ENCODE measurements at regions not wholly inside any gene's neighbourhood (a gene's known extent, or its start where the extent isn't known, plus 50 kb on each side); places are given as distances from the start of the nearest gene placed in this dataset.

DNA sequence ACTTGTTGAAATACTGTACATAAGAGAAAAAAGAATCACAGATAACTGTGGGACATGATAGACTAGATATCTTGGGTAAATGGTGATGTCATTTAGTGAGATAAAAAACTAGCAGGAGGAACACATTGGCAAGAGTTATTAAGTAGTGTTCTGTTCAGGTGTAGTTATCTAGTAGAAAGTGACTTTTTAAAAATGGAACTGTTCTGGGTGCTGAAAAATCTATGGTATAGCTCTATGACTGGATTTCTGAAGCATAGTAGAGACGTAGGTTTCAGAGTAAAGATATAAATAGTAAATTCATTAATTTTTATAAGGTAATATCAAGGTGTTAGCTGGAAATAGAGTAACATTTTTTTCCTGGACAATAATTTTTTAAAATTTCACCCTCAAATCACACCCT is 225.1 kb upstream of the UGT8 start:
- intact Hi-C loops (cut with DNase I), result loop anchor here (10.0 kb wide), 1 partner anchor 979 kb away; no protein-coding TSS in a partner anchor
- 74% methylated on average over 1 of the region's 1 CpG for WGBS
- no peak overlapping the region for H3K27ac ChIP-seq
- H3K9me3 ChIP-seq, result no peaks in the 10 kb centered on the region
- no peak overlapping the region for H3K4me3 ChIP-seq
- DNase-seq (ENCODE audit: low spot score), result no peak
- no peaks in the 10 kb centered on the region for H3K27me3 ChIP-seq (replicated peaks; ENCODE audit: insufficient read depth)
- H3K4me1 ChIP-seq (replicated peaks), result no peaks in the 10 kb centered on the region
- H3K36me3 ChIP-seq, result no peaks in the 10 kb centered on the region
- TF ChIP-seq POLR2A (IDR thresholded peaks at IDR 0.05) (no peak), POLR2AphosphoS5 (IDR thresholded peaks at IDR 0.05) (no peak)
- TF ChIP-seq, protein P1, sequence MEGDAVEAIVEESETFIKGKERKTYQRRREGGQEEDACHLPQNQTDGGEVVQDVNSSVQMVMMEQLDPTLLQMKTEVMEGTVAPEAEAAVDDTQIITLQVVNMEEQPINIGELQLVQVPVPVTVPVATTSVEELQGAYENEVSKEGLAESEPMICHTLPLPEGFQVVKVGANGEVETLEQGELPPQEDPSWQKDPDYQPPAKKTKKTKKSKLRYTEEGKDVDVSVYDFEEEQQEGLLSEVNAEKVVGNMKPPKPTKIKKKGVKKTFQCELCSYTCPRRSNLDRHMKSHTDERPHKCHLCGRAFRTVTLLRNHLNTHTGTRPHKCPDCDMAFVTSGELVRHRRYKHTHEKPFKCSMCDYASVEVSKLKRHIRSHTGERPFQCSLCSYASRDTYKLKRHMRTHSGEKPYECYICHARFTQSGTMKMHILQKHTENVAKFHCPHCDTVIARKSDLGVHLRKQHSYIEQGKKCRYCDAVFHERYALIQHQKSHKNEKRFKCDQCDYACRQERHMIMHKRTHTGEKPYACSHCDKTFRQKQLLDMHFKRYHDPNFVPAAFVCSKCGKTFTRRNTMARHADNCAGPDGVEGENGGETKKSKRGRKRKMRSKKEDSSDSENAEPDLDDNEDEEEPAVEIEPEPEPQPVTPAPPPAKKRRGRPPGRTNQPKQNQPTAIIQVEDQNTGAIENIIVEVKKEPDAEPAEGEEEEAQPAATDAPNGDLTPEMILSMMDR (IDR thresholded peaks at IDR 0.05), result no peak

DNA sequence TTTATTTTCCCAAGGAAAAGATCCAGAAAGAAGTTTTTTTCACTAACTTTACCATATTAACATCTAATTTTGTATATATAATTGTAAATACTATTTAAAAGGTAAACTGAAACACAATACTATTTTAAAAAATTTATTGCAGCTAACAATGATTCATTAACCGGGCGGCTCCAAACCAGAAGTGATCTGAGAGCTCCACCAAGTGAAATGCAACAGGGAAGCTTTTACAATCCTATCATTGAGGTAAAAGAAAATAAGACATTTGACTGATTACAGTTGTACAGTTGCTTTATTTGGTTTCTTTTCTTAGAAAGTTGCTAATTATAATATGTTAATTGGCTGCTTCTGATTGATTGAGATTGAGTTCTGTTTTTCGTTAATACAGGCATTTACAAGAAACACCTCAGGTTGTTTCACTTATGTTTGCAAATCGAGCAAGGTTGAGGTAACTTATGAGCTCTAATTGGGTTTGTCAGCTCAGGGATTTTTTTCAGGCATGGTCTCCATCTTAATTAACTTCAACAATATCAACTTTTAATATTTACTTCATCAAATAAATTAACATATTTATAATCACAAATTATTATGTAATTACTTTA is 220.2 kb upstream of the UGT8 start:
- Histone ChIP-seq H3K4me3 (no peak overlapping the region), H3K9me3 (no peaks in the 10 kb centered on the region), H3K36me3 (no peaks in the 10 kb centered on the region), H3K27me3 (replicated peaks; ENCODE audit: insufficient read depth) (no peaks in the 10 kb centered on the region), H3K4me1 (replicated peaks) (no peaks in the 10 kb centered on the region), H3K27ac (no peak overlapping the region)
- WGBS, result 36% methylated on average over 4 of the region's 4 CpGs
- DNase-seq (ENCODE audit: low spot score), result peak; percentile 22
- intact Hi-C loops (cut with DNase I), result loop anchor here (5.0 to 10.0 kb wide), 2 partner anchors 426 to 984 kb away; no protein-coding TSS in a partner anchor
- TF ChIP-seq POLR2AphosphoS5 (IDR thresholded peaks at IDR 0.05), result no peak
- TF ChIP-seq, protein P1 (IDR thresholded peaks at IDR 0.05), result peak in 2 of 4 experiments; percentile 51 to 54

GRCh38 chr4:114383067-114383466 is 215.5 kb upstream of the UGT8 start:
- Histone ChIP-seq H3K4me3 (no peak overlapping the region), H3K27ac (no peak overlapping the region), H3K9me3 (no peaks in the 10 kb centered on the region), H3K36me3 (no peaks in the 10 kb centered on the region), H3K27me3 (replicated peaks; ENCODE audit: insufficient read depth) (no peaks in the 10 kb centered on the region), H3K4me1 (replicated peaks) (no peaks in the 10 kb centered on the region)
- TF ChIP-seq POLR2A (IDR thresholded peaks at IDR 0.05) (no peak), POLR2AphosphoS5 (IDR thresholded peaks at IDR 0.05) (no peak)
- TF ChIP-seq, protein P1 (IDR thresholded peaks at IDR 0.05), result no peak
- no peak for DNase-seq (ENCODE audit: low spot score)
- WGBS, result 95% methylated on average over 4 of the region's 4 CpGs
- intact Hi-C loops (cut with DNase I), result loop anchor here (5.0 kb wide), 1 partner anchor 601 kb away; no protein-coding TSS in a partner anchor

GRCh38 chr4:114383721-114384120 is 214.9 kb upstream of the UGT8 start:
- Histone ChIP-seq H3K9me3 (no peaks in the 10 kb centered on the region), H3K4me3 (no peak overlapping the region), H3K4me1 (replicated peaks) (no peaks in the 10 kb centered on the region), H3K27me3 (replicated peaks; ENCODE audit: insufficient read depth) (no peaks in the 10 kb centered on the region), H3K27ac (no peak overlapping the region), H3K36me3 (no peaks in the 10 kb centered on the region)
- DNase-seq (ENCODE audit: low spot score), result no peak
- TF ChIP-seq POLR2AphosphoS5 (IDR thresholded peaks at IDR 0.05) (no peak), POLR2A (IDR thresholded peaks at IDR 0.05) (no peak)
- TF ChIP-seq, protein P1 (IDR thresholded peaks at IDR 0.05), result no peak
- 71% methylated on average over 1 of the region's 1 CpG for WGBS
- intact Hi-C loops (cut with DNase I), result loop anchor here (5.0 kb wide), 1 partner anchor 601 kb away; no protein-coding TSS in a partner anchor

DNA sequence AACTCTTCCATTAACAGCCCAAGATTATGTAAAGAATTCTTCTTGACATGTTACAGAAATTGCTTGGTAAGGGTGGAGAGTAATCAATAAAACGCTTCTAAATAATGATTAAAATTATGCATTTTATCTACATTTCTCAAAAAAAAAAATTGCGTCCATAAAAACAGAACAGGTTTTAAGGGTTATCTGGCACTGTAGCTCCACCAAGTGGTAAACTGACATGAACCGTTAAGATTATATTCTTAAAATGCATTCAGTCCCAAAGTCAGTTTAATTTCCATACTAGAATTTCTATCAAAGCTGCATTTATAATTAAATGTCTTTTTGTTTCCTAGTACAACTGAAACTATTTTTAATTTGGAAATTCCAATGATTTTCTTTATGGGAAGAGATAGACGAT is 214.0 kb upstream of the UGT8 start:
- intact Hi-C loops (cut with DNase I), result loop anchor here (5.0 kb wide), 2 partner anchors 273 to 602 kb away; no protein-coding TSS in a partner anchor
- WGBS, result 4% methylated on average over 4 of the region's 4 CpGs

More for the DNA sequence above, 214.0 kb upstream of the UGT8 start:
- no peak overlapping the region for H3K4me3 ChIP-seq
- no peak overlapping the region for H3K27ac ChIP-seq
- H3K27me3 ChIP-seq (replicated peaks; ENCODE audit: insufficient read depth), result no peaks in the 10 kb centered on the region
- no peaks in the 10 kb centered on the region for H3K9me3 ChIP-seq
- no peak for DNase-seq (ENCODE audit: low spot score)
- no peaks in the 10 kb centered on the region for H3K4me1 ChIP-seq (replicated peaks)
- TF ChIP-seq POLR2AphosphoS5 (IDR thresholded peaks at IDR 0.05), result no peak
- TF ChIP-seq, protein P1 (IDR thresholded peaks at IDR 0.05), result peak in 3 of 4 experiments; percentile 31 to 57 (median 53)
- no peaks in the 10 kb centered on the region for H3K36me3 ChIP-seq
